Panc1 (cell line): ENCODE measurements at regions not wholly inside any gene's neighbourhood (a gene's known extent, or its start where the extent isn't known, plus 50 kb on each side); places are given as distances from the start of the nearest gene placed in this dataset.

Experiments used
- ATAC-seq: fragments of 200-7000 bp; cut with Tn5 transposase; 2 replicates; pipeline ENCODE4 v1.9.1; 2020; ENCODE audit warnings: mild to moderate bottlenecking, moderate library complexity
- BruUV-seq: library from RNA; stranded (reverse); fragments of 400-500 nt; replicated peaks from 2 replicates; lab custom pipeline; 2021; lab: Mats Ljungman, UMichigan
- CTCF ChIA-PET: fragments of 300-600 bp; sonication (Branson Sonifier 250); formaldehyde crosslinking; loops from one replicate; lab custom pipeline; 2022; ENCODE audit warnings: antibody characterized with exemption; lab: Charles Lee
- POLR2A ChIA-PET: fragments of 300-600 bp; sonication (Branson Sonifier 250); formaldehyde crosslinking; loops from one replicate; lab custom pipeline; 2022; ENCODE audit warnings: antibody characterized with exemption; lab: Charles Lee
- DNase-seq: peaks from one replicate; pipeline ENCODE4 v3.0.0-alpha.2; 2010; ENCODE audit warnings: low read depth, low spot score
- H3K27ac ChIP-seq: 2 replicates; pipeline ENCODE4 v1.5.1; 2011; ENCODE audit warnings: mild to moderate bottlenecking, low read length, inconsistent platforms
- H3K27me3 ChIP-seq: fragments of 200-500 bp; sonication (Bioruptor generic); 2 replicates; pipeline ENCODE4 v1.6.0; 2014; ENCODE audit warnings: low read length, inconsistent platforms; ENCODE audit not compliant: control insufficient read depth, insufficient read depth
- H3K36me3 ChIP-seq: fragments of 200-500 bp; sonication (Bioruptor generic); 2 replicates; pipeline ENCODE4 v1.5.1; 2014; ENCODE audit warnings: inconsistent platforms, mild to moderate bottlenecking, low read length, moderate library complexity; ENCODE audit not compliant: control insufficient read depth, insufficient read depth
- H3K4me1 ChIP-seq: 2 replicates; pipeline ENCODE4 v1.5.1; 2011; ENCODE audit warnings: inconsistent platforms, mild to moderate bottlenecking, low read length, moderate library complexity; ENCODE audit not compliant: control insufficient read depth, insufficient read depth
- H3K4me3 ChIP-seq, 2 experiments: 2 replicates each; pipeline ENCODE4 v1.5.1; 2011 to 2012; ENCODE audit warnings: low read depth in 2 of 2, low read length in 2 of 2, mild to moderate bottlenecking in 2 of 2, inconsistent platforms in 1 of 2, moderate library complexity in 1 of 2
- H3K9me3 ChIP-seq: fragments of 200-500 bp; sonication (Bioruptor generic); 2 replicates; pipeline ENCODE4 v1.5.1; 2014; ENCODE audit warnings: low read depth, mild to moderate bottlenecking, inconsistent platforms, low read length, moderate library complexity; ENCODE audit not compliant: control insufficient read depth, insufficient read depth
- CTCF ChIP-seq: fragments of 450-650 bp; IDR thresholded peaks from 2 replicates; pipeline ENCODE4 v1.5.1; 2017; ENCODE audit warnings: mild to moderate bottlenecking
- POLR2AphosphoS5 ChIP-seq: IDR thresholded peaks from 2 replicates; pipeline ENCODE4 v1.6.1; 2012; ENCODE audit warnings: mild to moderate bottlenecking, low read depth, low read length, moderate library complexity
- REST ChIP-seq, 2 experiments: IDR thresholded peaks; 2 replicates each; pipeline ENCODE4 v1.6.1; 2011 to 2012; ENCODE audit warnings: low read depth in 2 of 2, control low read depth in 1 of 2, low read length in 1 of 2, mild to moderate bottlenecking in 1 of 2, moderate library complexity in 1 of 2; ENCODE audit not compliant: insufficient read depth in 1 of 2
- SIN3A ChIP-seq: IDR thresholded peaks from 2 replicates; pipeline ENCODE4 v1.6.1; 2012; ENCODE audit warnings: low read depth, mild to moderate bottlenecking, low read length, moderate library complexity, borderline replicate concordance; ENCODE audit not compliant: insufficient read depth
- TCF7L2 ChIP-seq: IDR thresholded peaks from 2 replicates; pipeline ENCODE4 v1.6.1; 2011; ENCODE audit warnings: mild to moderate bottlenecking, low read depth, low read length, inconsistent platforms
- in situ Hi-C: cut with HindIII; loops from 2 replicates; pipeline ENCODE4 v1.10.0; 2016; ENCODE audit warnings: low sequenced_read_pairs, low pct_unique_long_range_greater_than_20kb
- intact Hi-C: fragments of 100-400 bp; cut with micrococcal nuclease; formaldehyde crosslinking; loops from one replicate; pipeline ENCODE4 v1.10.0; 2022; ENCODE audit not compliant: unreplicated experiment

DNA sequence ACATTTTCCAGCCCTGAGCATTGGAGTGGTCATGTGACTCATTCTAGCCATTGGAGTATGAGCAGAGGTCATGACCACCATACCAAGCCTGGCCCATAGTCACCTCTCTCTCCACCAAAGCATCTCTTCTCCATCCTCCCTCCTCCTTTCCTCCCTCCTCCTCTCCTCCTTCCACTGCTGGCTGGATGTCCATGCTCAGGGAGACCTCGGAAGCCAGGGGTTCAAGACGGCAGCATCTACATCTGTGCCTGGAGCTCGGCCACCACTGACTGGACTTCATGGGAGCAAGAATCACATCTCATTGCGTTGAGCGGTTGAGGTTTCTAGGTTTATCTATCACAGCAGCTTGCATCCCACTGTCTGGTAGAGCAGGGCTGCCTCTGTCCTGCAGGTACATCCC lies 252.4 kb downstream of the NDUFA10 start:
- H3K36me3 ChIP-seq, result no peaks in the 10 kb centered on the region
- CTCF ChIA-PET, result no interaction called here
- DNase-seq, result no peak
- no TSS peak for BruUV-seq
- intact Hi-C loops (no loop called here), in situ Hi-C loops (no loop called here)
- no peaks in the 10 kb centered on the region for H3K4me1 ChIP-seq
- H3K4me3 ChIP-seq, result no peak overlapping the region
- no peaks in the 10 kb centered on the region for H3K9me3 ChIP-seq
- POLR2A ChIA-PET, result no interaction called here
- H3K27ac ChIP-seq, result no peak overlapping the region
- no peak for ATAC-seq
- TF ChIP-seq CTCF (no peak), SIN3A (no peak), POLR2AphosphoS5 (no peak), TCF7L2 (no peak), REST (IDR thresholded peaks at IDR 0.05; ENCODE audit: insufficient read depth in 1 of 2, low read depth in 2 of 2, low read length in 1 of 2) (no peak)
- peaks cover 11% of the 10 kb centered on the region; the same call in 1 of the 2 replicates for H3K27me3 ChIP-seq

GRCh38 chr2:239770246-239770639 lies 254.9 kb downstream of the NDUFA10 start:
- TF ChIP-seq REST (IDR thresholded peaks at IDR 0.05; ENCODE audit: insufficient read depth in 1 of 2, low read depth in 2 of 2, low read length in 1 of 2), result no peak
- no peak for TF ChIP-seq CTCF
- no peak for TF ChIP-seq POLR2AphosphoS5
- no peak for TF ChIP-seq SIN3A
- TF ChIP-seq TCF7L2, result no peak
- Histone ChIP-seq H3K4me1 (no peaks in the 10 kb centered on the region), H3K27me3 (peaks cover under 1% of the 10 kb centered on the region; the same call in 1 of the 2 replicates), H3K9me3 (no peaks in the 10 kb centered on the region), H3K36me3 (no peaks in the 10 kb centered on the region), H3K27ac (no peak overlapping the region), H3K4me3 (no peak overlapping the region)
- no peak for DNase-seq
- CTCF ChIA-PET, result no interaction called here
- BruUV-seq, result no TSS peak
- ATAC-seq, result no peak
- POLR2A ChIA-PET, result no interaction called here
- in situ Hi-C loops (no loop called here), intact Hi-C loops (no loop called here)
